GM19351 (cell line): ENCODE measurements at regions not wholly inside any gene's neighbourhood (a gene's known extent, or its start where the extent isn't known, plus 50 kb on each side); places are given as distances from the start of the nearest gene placed in this dataset.
"Not testable (repeated sequence)": the region's sequence is repeated elsewhere in the genome, so short reads cannot be mapped to it uniquely, and the experiment has no call there.

Experiments used
- ATAC-seq: cut with Tn5 transposase; IDR thresholded peaks from one replicate; pipeline ENCODE4 v1.9.1; 2021; ENCODE audit warnings: mild to moderate bottlenecking, moderate library complexity; ENCODE audit not compliant: unreplicated experiment

- no peak for ATAC-seq
These were observed 290.2 kb downstream of the SPATA17 start for GRCh38 chr1:217921126-217921904.

GRCh38 chr1:217924924-217925323, 293.8 kb downstream of the SPATA17 start:
- no peak for ATAC-seq

GRCh38 chr1:217929213-217929885, 298.2 kb downstream of the SPATA17 start:
- ATAC-seq: no peak

GRCh38 chr1:217943361-217943760, 312.2 kb downstream of the SPATA17 start:
- ATAC-seq: no peak

- no peak for ATAC-seq
These were observed 313.4 kb downstream of the SPATA17 start for GRCh38 chr1:217944550-217944949.

- ATAC-seq: no peak
These were observed 315.4 kb downstream of the SPATA17 start for GRCh38 chr1:217946511-217946910.

GRCh38 chr1:217948741-217949140, 317.6 kb downstream of the SPATA17 start:
- no peak for ATAC-seq

GRCh38 chr1:217953330-217953729, 322.2 kb downstream of the SPATA17 start:
- no peak for ATAC-seq

GRCh38 chr1:217953922-217954321, 322.8 kb downstream of the SPATA17 start:
- ATAC-seq: no peak

GRCh38 chr1:217955723-217956122, 324.6 kb downstream of the SPATA17 start:
- no peak for ATAC-seq

GRCh38 chr1:217965156-217965786, 319.8 kb upstream of the RRP15 start:
- no peak for ATAC-seq

- no peak for ATAC-seq
These were observed 317.0 kb upstream of the RRP15 start for GRCh38 chr1:217968085-217968484.

GRCh38 chr1:217969428-217969827, 315.7 kb upstream of the RRP15 start:
- ATAC-seq: no peak

GRCh38 chr1:217977943-217978342, 307.1 kb upstream of the RRP15 start:
- ATAC-seq: no peak

GRCh38 chr1:217981430-217981829, 303.7 kb upstream of the RRP15 start:
- ATAC-seq: no peak

- ATAC-seq: no peak
These were observed 302.6 kb upstream of the RRP15 start for GRCh38 chr1:217982331-217983050.

GRCh38 chr1:217983051-217983375, 302.1 kb upstream of the RRP15 start:
- ATAC-seq: no peak

- ATAC-seq: no peak
These were observed 299.5 kb upstream of the RRP15 start for GRCh38 chr1:217985641-217986040.

- ATAC-seq: no peak
These were observed 295.6 kb upstream of the RRP15 start for GRCh38 chr1:217989510-217989909.

- no peak for ATAC-seq
These were observed 291.7 kb upstream of the RRP15 start for GRCh38 chr1:217993439-217993838.

- not testable (repeated sequence) for ATAC-seq
These were observed 276.8 kb upstream of the RRP15 start for GRCh38 chr1:218008296-218008695.
